Osteocyte (in vitro differentiated cells): ENCODE measurements at regions not wholly inside any gene's neighbourhood (a gene's known extent, or its start where the extent isn't known, plus 50 kb on each side); places are given as distances from the start of the nearest gene placed in this dataset.

Experiments used
- DNase-seq: peaks from one replicate; pipeline ENCODE4 v3.0.0; 2021; ENCODE audit warnings: mixed read lengths; ENCODE audit not compliant: unreplicated experiment; ENCODE audit errors: extremely low spot score
- H3K27ac Mint-ChIP-seq: one replicate; pipeline ENCODE4 v1.8.0; 2021; ENCODE audit warnings: mild to moderate bottlenecking, mixed read lengths; ENCODE audit not compliant: unreplicated experiment
- H3K27me3 Mint-ChIP-seq: one replicate; pipeline ENCODE4 v1.8.0; 2021; ENCODE audit warnings: mixed read lengths; ENCODE audit not compliant: unreplicated experiment
- H3K36me3 Mint-ChIP-seq: one replicate; pipeline ENCODE4 v1.8.0; 2021; ENCODE audit warnings: mixed read lengths; ENCODE audit not compliant: unreplicated experiment
- H3K4me1 Mint-ChIP-seq: one replicate; pipeline ENCODE4 v1.8.0; 2021; ENCODE audit warnings: mixed read lengths; ENCODE audit not compliant: unreplicated experiment
- H3K4me3 Mint-ChIP-seq: one replicate; pipeline ENCODE4 v1.8.0; 2021; ENCODE audit warnings: mild to moderate bottlenecking, moderate library complexity, mixed read lengths; ENCODE audit not compliant: unreplicated experiment
- H3K9me3 Mint-ChIP-seq: one replicate; pipeline ENCODE4 v1.8.0; 2021; ENCODE audit warnings: mixed read lengths; ENCODE audit not compliant: unreplicated experiment
- TF ChIP-seq, protein P1 (sequence below): fragments of 200-600 bp; sonication (generic); IDR thresholded peaks from 2 replicates; pipeline ENCODE4 v1.5.0; 2021; ENCODE audit warnings: antibody characterized with exemption, mild to moderate bottlenecking, moderate library complexity

GRCh38 chr6:155645325-155645724, 189.7 kb upstream of the NOX3 start:
- no peak for DNase-seq
- peaks cover 5% of the 10 kb centered on the region for H3K27me3 Mint-ChIP-seq
- H3K27ac Mint-ChIP-seq: no peak overlapping the region
- no peaks in the 10 kb centered on the region for H3K4me1 Mint-ChIP-seq
- H3K36me3 Mint-ChIP-seq: no peaks in the 10 kb centered on the region
- TF ChIP-seq, protein P1, sequence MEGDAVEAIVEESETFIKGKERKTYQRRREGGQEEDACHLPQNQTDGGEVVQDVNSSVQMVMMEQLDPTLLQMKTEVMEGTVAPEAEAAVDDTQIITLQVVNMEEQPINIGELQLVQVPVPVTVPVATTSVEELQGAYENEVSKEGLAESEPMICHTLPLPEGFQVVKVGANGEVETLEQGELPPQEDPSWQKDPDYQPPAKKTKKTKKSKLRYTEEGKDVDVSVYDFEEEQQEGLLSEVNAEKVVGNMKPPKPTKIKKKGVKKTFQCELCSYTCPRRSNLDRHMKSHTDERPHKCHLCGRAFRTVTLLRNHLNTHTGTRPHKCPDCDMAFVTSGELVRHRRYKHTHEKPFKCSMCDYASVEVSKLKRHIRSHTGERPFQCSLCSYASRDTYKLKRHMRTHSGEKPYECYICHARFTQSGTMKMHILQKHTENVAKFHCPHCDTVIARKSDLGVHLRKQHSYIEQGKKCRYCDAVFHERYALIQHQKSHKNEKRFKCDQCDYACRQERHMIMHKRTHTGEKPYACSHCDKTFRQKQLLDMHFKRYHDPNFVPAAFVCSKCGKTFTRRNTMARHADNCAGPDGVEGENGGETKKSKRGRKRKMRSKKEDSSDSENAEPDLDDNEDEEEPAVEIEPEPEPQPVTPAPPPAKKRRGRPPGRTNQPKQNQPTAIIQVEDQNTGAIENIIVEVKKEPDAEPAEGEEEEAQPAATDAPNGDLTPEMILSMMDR: no peak
- no peak overlapping the region for H3K4me3 Mint-ChIP-seq
- H3K9me3 Mint-ChIP-seq: peaks cover 5% of the 10 kb centered on the region

DNA sequence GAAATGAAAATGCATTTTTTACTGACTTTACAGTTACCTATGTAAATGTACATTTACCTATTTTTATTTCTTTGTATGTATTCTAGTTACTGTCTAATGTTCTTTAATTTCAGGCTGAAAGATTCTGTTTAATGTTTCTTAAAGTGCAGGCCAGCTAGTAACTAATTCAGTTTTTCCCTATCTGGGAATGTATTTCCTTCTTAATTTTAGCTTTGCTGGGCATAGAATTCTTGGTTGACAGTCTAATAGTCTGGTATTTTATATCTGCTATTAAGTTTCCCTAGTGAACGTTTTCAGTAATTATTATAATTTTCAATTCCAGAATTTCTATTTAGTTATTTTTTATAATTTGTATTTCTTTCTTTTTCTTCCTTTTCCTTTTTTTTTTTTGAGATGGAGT, 186.0 kb upstream of the NOX3 start:
- TF ChIP-seq, protein P1: no peak
- H3K9me3 Mint-ChIP-seq: peaks cover 12% of the 10 kb centered on the region

GRCh38 chr6:155638200-155638599, 182.6 kb upstream of the NOX3 start:
- TF ChIP-seq, protein P1: no peak
- Mint-ChIP-seq H3K4me3 (no peak overlapping the region), H3K36me3 (no peaks in the 10 kb centered on the region), H3K27ac (no peak overlapping the region), H3K27me3 (no peaks in the 10 kb centered on the region), H3K9me3 (peaks cover 12% of the 10 kb centered on the region), H3K4me1 (no peaks in the 10 kb centered on the region)
- DNase-seq: no peak

More for the DNA sequence above, 186.0 kb upstream of the NOX3 start:
- H3K4me3 Mint-ChIP-seq: no peak overlapping the region
- no peaks in the 10 kb centered on the region for H3K4me1 Mint-ChIP-seq
- H3K27me3 Mint-ChIP-seq: no peaks in the 10 kb centered on the region
- no peaks in the 10 kb centered on the region for H3K36me3 Mint-ChIP-seq
- H3K27ac Mint-ChIP-seq: no peak overlapping the region
- no peak for DNase-seq

- no peak for DNase-seq
- TF ChIP-seq, protein P1: no peak
These were observed 179.8 kb upstream of the NOX3 start for GRCh38 chr6:155635416-155635815.

GRCh38 chr6:155630085-155630484, 174.4 kb upstream of the NOX3 start:
- TF ChIP-seq, protein P1: no peak
- Mint-ChIP-seq H3K27ac (no peak overlapping the region), H3K4me3 (no peak overlapping the region), H3K36me3 (no peaks in the 10 kb centered on the region), H3K9me3 (no peaks in the 10 kb centered on the region), H3K27me3 (no peaks in the 10 kb centered on the region), H3K4me1 (no peaks in the 10 kb centered on the region)
- no peak for DNase-seq

More at GRCh38 chr6:155635416-155635815, 179.8 kb upstream of the NOX3 start:
- H3K27me3 Mint-ChIP-seq: no peaks in the 10 kb centered on the region
- H3K4me3 Mint-ChIP-seq: no peak overlapping the region
- no peaks in the 10 kb centered on the region for H3K36me3 Mint-ChIP-seq
- peaks cover 6% of the 10 kb centered on the region for H3K9me3 Mint-ChIP-seq
- H3K27ac Mint-ChIP-seq: no peak overlapping the region
- no peaks in the 10 kb centered on the region for H3K4me1 Mint-ChIP-seq
